Neural cell (in vitro differentiated cells): ENCODE measurements at regions not wholly inside any gene's neighbourhood (a gene's known extent, or its start where the extent isn't known, plus 50 kb on each side); places are given as distances from the start of the nearest gene placed in this dataset.

ENCODE experiments used
- H2AFZ ChIP-seq: fragments of 200-600, 300-800 bp; sonication (generic), shearing (Covaris generic); 2 replicates; pipeline ENCODE4 v1.6.0; 2014; ENCODE audit warnings: low read depth, mild to moderate bottlenecking, antibody characterized with exemption, low read length, moderate library complexity
- H3F3A ChIP-seq: fragments of 200-600 bp; shearing (Covaris generic); 2 replicates; pipeline ENCODE4 v1.6.1; 2016; ENCODE audit warnings: mild to moderate bottlenecking, moderate library complexity, mixed read lengths, antibody characterized with exemption, low read length; ENCODE audit not compliant: insufficient read depth, poor library complexity, severe bottlenecking
- H3K27ac ChIP-seq: fragments of 200-600, 300-800 bp; sonication (generic), shearing (Covaris generic); 2 replicates; pipeline ENCODE4 v1.5.1; 2014; ENCODE audit warnings: mild to moderate bottlenecking, low read length, moderate library complexity
- H3K27me3 ChIP-seq: fragments of 300-800, 200-600 bp; sonication (generic), shearing (Covaris generic); 2 replicates; pipeline ENCODE4 v1.6.0; 2014; ENCODE audit warnings: mild to moderate bottlenecking, low read depth, low read length, moderate library complexity; ENCODE audit not compliant: insufficient read depth
- H3K36me3 ChIP-seq: fragments of 300-800, 200-600 bp; sonication (generic), shearing (Covaris generic); 2 replicates; pipeline ENCODE4 v1.5.1; 2014; ENCODE audit warnings: mild to moderate bottlenecking, antibody characterized with exemption, low read length, moderate library complexity; ENCODE audit not compliant: insufficient read depth
- H3K4me2 ChIP-seq: fragments of 300-800, 200-600 bp; sonication (generic), shearing (Covaris generic); 2 replicates; pipeline ENCODE4 v1.6.0; 2014; ENCODE audit warnings: mild to moderate bottlenecking, low read length
- H3K4me3 ChIP-seq: fragments of 300-800, 200-600 bp; sonication (generic), shearing (Covaris generic); 2 replicates; pipeline ENCODE4 v1.5.1; 2014; ENCODE audit warnings: mild to moderate bottlenecking, low read length, moderate library complexity
- H3K79me2 ChIP-seq: fragments of 200-600 bp; shearing (Covaris generic); replicated peaks from 2 replicates; pipeline ENCODE4 v1.6.0; 2014; ENCODE audit warnings: mild to moderate bottlenecking, low read length, moderate library complexity; ENCODE audit not compliant: insufficient read depth
- H3K9ac ChIP-seq: fragments of 300-800, 200-600 bp; sonication (generic), shearing (Covaris generic); 2 replicates; pipeline ENCODE4 v1.6.1; 2016; ENCODE audit warnings: mild to moderate bottlenecking, low read length, mixed read lengths
- H3K9me2 ChIP-seq: fragments of 200-600 bp; shearing (Covaris generic); 2 replicates; pipeline ENCODE4 v1.6.1; 2016; ENCODE audit warnings: mild to moderate bottlenecking, low read length, mixed read lengths; ENCODE audit not compliant: insufficient read depth
- H3K9me3 ChIP-seq: fragments of 200-600, 300-800 bp; sonication (generic), shearing (Covaris generic); 2 replicates; pipeline ENCODE4 v1.6.1; 2016; ENCODE audit warnings: mild to moderate bottlenecking, mixed run types, low read length, moderate library complexity, mixed read lengths
- H4K20me1 ChIP-seq: fragments of 200-600 bp; shearing (Covaris generic); 2 replicates; pipeline ENCODE4 v1.6.1; 2016; ENCODE audit warnings: mild to moderate bottlenecking, mixed run types; ENCODE audit not compliant: insufficient read depth
- EP300 ChIP-seq: fragments of 450-650 bp; conservative IDR thresholded peaks from 2 replicates; pipeline ENCODE4 v1.6.1; 2014; ENCODE audit warnings: antibody characterized with exemption, mild to moderate bottlenecking, moderate library complexity; ENCODE audit not compliant: poor library complexity, severe bottlenecking
- EZH2 ChIP-seq: fragments of 200-600, 300-800 bp; shearing (Covaris generic), sonication (generic); IDR thresholded peaks from 2 replicates; pipeline ENCODE4 v1.6.1; 2014; ENCODE audit warnings: antibody characterized with exemption, low read length, borderline replicate concordance, mild to moderate bottlenecking; ENCODE audit not compliant: insufficient read depth, poor library complexity, severe bottlenecking
- MXI1 ChIP-seq: fragments of 450-650 bp; conservative IDR thresholded peaks from 2 replicates; pipeline ENCODE4 v1.6.1; 2014; ENCODE audit warnings: antibody characterized with exemption, mild to moderate bottlenecking; ENCODE audit not compliant: poor library complexity, severe bottlenecking
- POLR2AphosphoS5 ChIP-seq: IDR thresholded peaks from 2 replicates; pipeline ENCODE4 v1.6.1; 2012
- RAD21 ChIP-seq: fragments of 450-650 bp; conservative IDR thresholded peaks from 2 replicates; pipeline ENCODE4 v1.6.1; 2014; ENCODE audit warnings: antibody characterized with exemption, mild to moderate bottlenecking, moderate library complexity
- SMC3 ChIP-seq: fragments of 450-650 bp; conservative IDR thresholded peaks from 2 replicates; pipeline ENCODE4 v1.6.1; 2014; ENCODE audit warnings: antibody characterized with exemption, mild to moderate bottlenecking, moderate library complexity; ENCODE audit not compliant: poor library complexity
- TAF1 ChIP-seq: IDR thresholded peaks from 2 replicates; pipeline ENCODE4 v1.6.1; 2012; ENCODE audit warnings: low read depth
- TF ChIP-seq, protein P1 (sequence below): IDR thresholded peaks from 2 replicates; pipeline ENCODE4 v1.6.1; 2012; ENCODE audit warnings: borderline replicate concordance
- TF ChIP-seq, protein P2 (sequence below): fragments of 450-650 bp; IDR thresholded peaks from 2 replicates; pipeline ENCODE4 v1.5.1; 2014; ENCODE audit warnings: antibody characterized with exemption, mild to moderate bottlenecking, moderate library complexity; ENCODE audit not compliant: poor library complexity, severe bottlenecking

- no peaks in the 10 kb centered on the region for H3F3A ChIP-seq
- TF ChIP-seq RAD21 = no peak
- TF ChIP-seq, protein P1, sequence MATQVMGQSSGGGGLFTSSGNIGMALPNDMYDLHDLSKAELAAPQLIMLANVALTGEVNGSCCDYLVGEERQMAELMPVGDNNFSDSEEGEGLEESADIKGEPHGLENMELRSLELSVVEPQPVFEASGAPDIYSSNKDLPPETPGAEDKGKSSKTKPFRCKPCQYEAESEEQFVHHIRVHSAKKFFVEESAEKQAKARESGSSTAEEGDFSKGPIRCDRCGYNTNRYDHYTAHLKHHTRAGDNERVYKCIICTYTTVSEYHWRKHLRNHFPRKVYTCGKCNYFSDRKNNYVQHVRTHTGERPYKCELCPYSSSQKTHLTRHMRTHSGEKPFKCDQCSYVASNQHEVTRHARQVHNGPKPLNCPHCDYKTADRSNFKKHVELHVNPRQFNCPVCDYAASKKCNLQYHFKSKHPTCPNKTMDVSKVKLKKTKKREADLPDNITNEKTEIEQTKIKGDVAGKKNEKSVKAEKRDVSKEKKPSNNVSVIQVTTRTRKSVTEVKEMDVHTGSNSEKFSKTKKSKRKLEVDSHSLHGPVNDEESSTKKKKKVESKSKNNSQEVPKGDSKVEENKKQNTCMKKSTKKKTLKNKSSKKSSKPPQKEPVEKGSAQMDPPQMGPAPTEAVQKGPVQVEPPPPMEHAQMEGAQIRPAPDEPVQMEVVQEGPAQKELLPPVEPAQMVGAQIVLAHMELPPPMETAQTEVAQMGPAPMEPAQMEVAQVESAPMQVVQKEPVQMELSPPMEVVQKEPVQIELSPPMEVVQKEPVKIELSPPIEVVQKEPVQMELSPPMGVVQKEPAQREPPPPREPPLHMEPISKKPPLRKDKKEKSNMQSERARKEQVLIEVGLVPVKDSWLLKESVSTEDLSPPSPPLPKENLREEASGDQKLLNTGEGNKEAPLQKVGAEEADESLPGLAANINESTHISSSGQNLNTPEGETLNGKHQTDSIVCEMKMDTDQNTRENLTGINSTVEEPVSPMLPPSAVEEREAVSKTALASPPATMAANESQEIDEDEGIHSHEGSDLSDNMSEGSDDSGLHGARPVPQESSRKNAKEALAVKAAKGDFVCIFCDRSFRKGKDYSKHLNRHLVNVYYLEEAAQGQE = no peak
- no peak for TF ChIP-seq SMC3
- TF ChIP-seq EZH2 = no peak
- TF ChIP-seq EP300 = no peak
- TF ChIP-seq, protein P2, sequence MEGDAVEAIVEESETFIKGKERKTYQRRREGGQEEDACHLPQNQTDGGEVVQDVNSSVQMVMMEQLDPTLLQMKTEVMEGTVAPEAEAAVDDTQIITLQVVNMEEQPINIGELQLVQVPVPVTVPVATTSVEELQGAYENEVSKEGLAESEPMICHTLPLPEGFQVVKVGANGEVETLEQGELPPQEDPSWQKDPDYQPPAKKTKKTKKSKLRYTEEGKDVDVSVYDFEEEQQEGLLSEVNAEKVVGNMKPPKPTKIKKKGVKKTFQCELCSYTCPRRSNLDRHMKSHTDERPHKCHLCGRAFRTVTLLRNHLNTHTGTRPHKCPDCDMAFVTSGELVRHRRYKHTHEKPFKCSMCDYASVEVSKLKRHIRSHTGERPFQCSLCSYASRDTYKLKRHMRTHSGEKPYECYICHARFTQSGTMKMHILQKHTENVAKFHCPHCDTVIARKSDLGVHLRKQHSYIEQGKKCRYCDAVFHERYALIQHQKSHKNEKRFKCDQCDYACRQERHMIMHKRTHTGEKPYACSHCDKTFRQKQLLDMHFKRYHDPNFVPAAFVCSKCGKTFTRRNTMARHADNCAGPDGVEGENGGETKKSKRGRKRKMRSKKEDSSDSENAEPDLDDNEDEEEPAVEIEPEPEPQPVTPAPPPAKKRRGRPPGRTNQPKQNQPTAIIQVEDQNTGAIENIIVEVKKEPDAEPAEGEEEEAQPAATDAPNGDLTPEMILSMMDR = no peak
- TF ChIP-seq TAF1 = no peak
- no peak for TF ChIP-seq POLR2AphosphoS5
- no peak for TF ChIP-seq MXI1
- H3K36me3 ChIP-seq = no peaks in the 10 kb centered on the region
- H3K4me3 ChIP-seq = no peak overlapping the region
- no peaks in the 10 kb centered on the region for H3K27me3 ChIP-seq
- H3K9ac ChIP-seq = no peak overlapping the region
- no peak overlapping the region for H3K4me2 ChIP-seq
- H3K9me3 ChIP-seq = no peaks in the 10 kb centered on the region
- H4K20me1 ChIP-seq = no peaks in the 10 kb centered on the region
- no peaks in the 10 kb centered on the region for H3K9me2 ChIP-seq
- no peaks in the 10 kb centered on the region for H3K79me2 ChIP-seq
- no peak overlapping the region for H3K27ac ChIP-seq
- no peak overlapping the region for H2AFZ ChIP-seq
These were observed 503.9 kb upstream of the DAB2 start for GRCh38 chr5:39928709-39929108.

- TF ChIP-seq EZH2 (no peak), POLR2AphosphoS5 (no peak)
- TF ChIP-seq, protein P1 = no peak
These were observed 495.1 kb upstream of the DAB2 start for GRCh38 chr5:39919876-39920275.

More at GRCh38 chr5:39919876-39920275, 495.1 kb upstream of the DAB2 start:
- no peaks in the 10 kb centered on the region for H3K27me3 ChIP-seq
- H3K4me2 ChIP-seq = no peak overlapping the region
- H4K20me1 ChIP-seq = no peaks in the 10 kb centered on the region
- no peaks in the 10 kb centered on the region for H3K79me2 ChIP-seq
- no peak overlapping the region for H2AFZ ChIP-seq
- H3K36me3 ChIP-seq = no peaks in the 10 kb centered on the region
- no peaks in the 10 kb centered on the region for H3K9me2 ChIP-seq
- H3K27ac ChIP-seq = no peak overlapping the region
- H3K9ac ChIP-seq = no peak overlapping the region
- no peaks in the 10 kb centered on the region for H3F3A ChIP-seq
- H3K9me3 ChIP-seq = no peaks in the 10 kb centered on the region
- no peak overlapping the region for H3K4me3 ChIP-seq
